Activated CD8-positive, alpha-beta T cell treated with anti-CD3 and anti-CD28 coated beads, Interleukin-2, amount 10 ng/mL, durations not matched to agents 7 days and 5 days (primary cell): ENCODE measurements at regions not wholly inside any gene's neighbourhood (a gene's known extent, or its start where the extent isn't known, plus 50 kb on each side); places are given as distances from the start of the nearest gene placed in this dataset.
"Not testable (repeated sequence)": the region's sequence is repeated elsewhere in the genome, so short reads cannot be mapped to it uniquely, and the experiment has no call there.

ENCODE experiments used
- ATAC-seq: fragments of 150-1000 bp; cut with Tn5 transposase; one replicate; pipeline ENCODE4 v1.10.0; 2021; ENCODE audit warnings: moderate library complexity
- CTCF ChIA-PET: fragments of 350-600 bp; sonication (Branson Sonifier 250); formaldehyde crosslinking; loops from one replicate; lab custom pipeline; 2021; ENCODE audit warnings: antibody characterized with exemption; lab: Charles Lee
- POLR2A ChIA-PET: fragments of 350-600 bp; sonication (Branson Sonifier 250); formaldehyde crosslinking; loops from one replicate; lab custom pipeline; 2021; ENCODE audit warnings: antibody characterized with exemption; lab: Charles Lee
- DNase-seq: peaks from one replicate; pipeline ENCODE4 v3.0.0-alpha.2; 2020
- H3K27ac Mint-ChIP-seq: one replicate; pipeline ENCODE4 v1.8.0; 2021; ENCODE audit warnings: mild to moderate bottlenecking, mixed read lengths
- H3K27me3 Mint-ChIP-seq: one replicate; pipeline ENCODE4 v1.8.0; 2021; ENCODE audit warnings: low read depth, mixed read lengths
- H3K36me3 Mint-ChIP-seq: one replicate; pipeline ENCODE4 v1.8.0; 2021; ENCODE audit warnings: low read depth, mixed read lengths
- H3K4me1 Mint-ChIP-seq: one replicate; pipeline ENCODE4 v1.8.0; 2021; ENCODE audit warnings: low read depth, mixed read lengths
- H3K4me3 Mint-ChIP-seq: one replicate; pipeline ENCODE4 v1.8.0; 2021; ENCODE audit warnings: mild to moderate bottlenecking, mixed read lengths
- H3K9me3 Mint-ChIP-seq: one replicate; pipeline ENCODE4 v1.8.0; 2022; ENCODE audit warnings: mixed read lengths; ENCODE audit not compliant: insufficient read depth

- ATAC-seq (no peak), DNase-seq (no peak)
- Mint-ChIP-seq H3K36me3 (no peaks in the 10 kb centered on the region), H3K9me3 (no peaks in the 10 kb centered on the region), H3K27me3 (no peaks in the 10 kb centered on the region), H3K27ac (no peak overlapping the region), H3K4me1 (no peaks in the 10 kb centered on the region), H3K4me3 (no peak overlapping the region)
- POLR2A ChIA-PET: no interaction called here
- CTCF ChIA-PET: no interaction called here
Measured at GRCh38 chr7:118846977-118847376, 622.5 kb downstream of the ANKRD7 start.

- CTCF ChIA-PET: no interaction called here
- POLR2A ChIA-PET: no interaction called here
- ATAC-seq (no peak), DNase-seq (no peak)
- no peaks in the 10 kb centered on the region for H3K36me3 Mint-ChIP-seq
- no peak overlapping the region for H3K4me3 Mint-ChIP-seq
- peaks cover 6% of the 10 kb centered on the region for H3K9me3 Mint-ChIP-seq
- no peaks in the 10 kb centered on the region for H3K27me3 Mint-ChIP-seq
- H3K27ac Mint-ChIP-seq: no peak overlapping the region
- no peaks in the 10 kb centered on the region for H3K4me1 Mint-ChIP-seq
Measured at GRCh38 chr7:118855290-118855689, 630.8 kb downstream of the ANKRD7 start.

- H3K36me3 Mint-ChIP-seq: no peaks in the 10 kb centered on the region
- ATAC-seq: no peak
- no peak overlapping the region for H3K4me3 Mint-ChIP-seq
- no peaks in the 10 kb centered on the region for H3K27me3 Mint-ChIP-seq
- H3K4me1 Mint-ChIP-seq: no peaks in the 10 kb centered on the region
- ChIA-PET CTCF (no interaction called here), POLR2A (no interaction called here)
- DNase-seq: no peak
- peaks cover 6% of the 10 kb centered on the region for H3K9me3 Mint-ChIP-seq
- H3K27ac Mint-ChIP-seq: no peak overlapping the region
Measured at GRCh38 chr7:118858651-118859149, 634.2 kb downstream of the ANKRD7 start.

GRCh38 chr7:118861581-118861980 lies 637.1 kb downstream of the ANKRD7 start:
- ATAC-seq: no peak

GRCh38 chr7:118862740-118863139 lies 638.2 kb downstream of the ANKRD7 start:
- Mint-ChIP-seq H3K36me3 (no peaks in the 10 kb centered on the region), H3K27ac (no peak overlapping the region), H3K9me3 (peaks cover 2% of the 10 kb centered on the region), H3K4me1 (no peaks in the 10 kb centered on the region), H3K4me3 (no peak overlapping the region), H3K27me3 (no peaks in the 10 kb centered on the region)
- POLR2A ChIA-PET: no interaction called here
- DNase-seq (no peak), ATAC-seq (no peak)
- CTCF ChIA-PET: no interaction called here

More at GRCh38 chr7:118861581-118861980, 637.1 kb downstream of the ANKRD7 start:
- no peak for DNase-seq
- no peak overlapping the region for H3K27ac Mint-ChIP-seq
- H3K9me3 Mint-ChIP-seq: peaks cover 6% of the 10 kb centered on the region
- POLR2A ChIA-PET: no interaction called here
- CTCF ChIA-PET: no interaction called here
- no peaks in the 10 kb centered on the region for H3K36me3 Mint-ChIP-seq
- H3K4me1 Mint-ChIP-seq: no peaks in the 10 kb centered on the region
- no peak overlapping the region for H3K4me3 Mint-ChIP-seq
- H3K27me3 Mint-ChIP-seq: no peaks in the 10 kb centered on the region

- H3K4me3 Mint-ChIP-seq: no peak overlapping the region
- no peaks in the 10 kb centered on the region for H3K4me1 Mint-ChIP-seq
- ChIA-PET POLR2A (no interaction called here), CTCF (no interaction called here)
- ATAC-seq (no peak), DNase-seq (no peak)
- H3K27ac Mint-ChIP-seq: no peak overlapping the region
- H3K9me3 Mint-ChIP-seq: no peaks in the 10 kb centered on the region
- no peaks in the 10 kb centered on the region for H3K27me3 Mint-ChIP-seq
- H3K36me3 Mint-ChIP-seq: no peaks in the 10 kb centered on the region
Measured at GRCh38 chr7:118863966-118864365, 639.5 kb downstream of the ANKRD7 start.

- Mint-ChIP-seq H3K27me3 (no peaks in the 10 kb centered on the region), H3K4me3 (no peak overlapping the region), H3K4me1 (no peaks in the 10 kb centered on the region), H3K27ac (no peak overlapping the region), H3K9me3 (peaks cover 3% of the 10 kb centered on the region), H3K36me3 (no peaks in the 10 kb centered on the region)
- DNase-seq (no peak), ATAC-seq (no peak)
- POLR2A ChIA-PET: no interaction called here
- CTCF ChIA-PET: no interaction called here
Measured at GRCh38 chr7:118867860-118868259, 643.4 kb downstream of the ANKRD7 start.

GRCh38 chr7:118869141-118869540 lies 644.6 kb downstream of the ANKRD7 start:
- POLR2A ChIA-PET: not testable (repeated sequence)

GRCh38 chr7:118870187-118870586 lies 645.7 kb downstream of the ANKRD7 start:
- Mint-ChIP-seq H3K36me3 (no peaks in the 10 kb centered on the region), H3K4me3 (no peak overlapping the region), H3K4me1 (no peaks in the 10 kb centered on the region), H3K9me3 (peaks cover 3% of the 10 kb centered on the region), H3K27ac (no peak overlapping the region), H3K27me3 (no peaks in the 10 kb centered on the region)
- ChIA-PET POLR2A (no interaction called here), CTCF (no interaction called here)
- no peak for DNase-seq
- no peak for ATAC-seq

More at GRCh38 chr7:118869141-118869540, 644.6 kb downstream of the ANKRD7 start:
- H3K36me3 Mint-ChIP-seq, H3K9me3 Mint-ChIP-seq, H3K4me3 Mint-ChIP-seq, CTCF ChIA-PET, H3K4me1 Mint-ChIP-seq, H3K27ac Mint-ChIP-seq, ATAC-seq, H3K27me3 Mint-ChIP-seq, DNase-seq: not testable (repeated sequence)

- no peaks in the 10 kb centered on the region for H3K4me1 Mint-ChIP-seq
- no peaks in the 10 kb centered on the region for H3K27me3 Mint-ChIP-seq
- peaks cover 3% of the 10 kb centered on the region for H3K9me3 Mint-ChIP-seq
- H3K4me3 Mint-ChIP-seq: no peak overlapping the region
- no peak overlapping the region for H3K27ac Mint-ChIP-seq
- DNase-seq (no peak), ATAC-seq (no peak)
- H3K36me3 Mint-ChIP-seq: no peaks in the 10 kb centered on the region
- CTCF ChIA-PET: no interaction called here
- POLR2A ChIA-PET: no interaction called here
Measured at GRCh38 chr7:118872568-118872967, 648.1 kb downstream of the ANKRD7 start.

GRCh38 chr7:118877187-118877586 lies 652.7 kb downstream of the ANKRD7 start:
- Mint-ChIP-seq H3K27me3 (no peaks in the 10 kb centered on the region), H3K4me1 (no peaks in the 10 kb centered on the region), H3K9me3 (no peaks in the 10 kb centered on the region), H3K27ac (no peak overlapping the region), H3K36me3 (no peaks in the 10 kb centered on the region), H3K4me3 (no peak overlapping the region)
- CTCF ChIA-PET: no interaction called here
- POLR2A ChIA-PET: no interaction called here
- ATAC-seq: no peak
- DNase-seq: no peak

- CTCF ChIA-PET: no interaction called here
- DNase-seq (no peak), ATAC-seq (no peak)
- H3K27me3 Mint-ChIP-seq: no peaks in the 10 kb centered on the region
- no peaks in the 10 kb centered on the region for H3K36me3 Mint-ChIP-seq
- no peaks in the 10 kb centered on the region for H3K4me1 Mint-ChIP-seq
- POLR2A ChIA-PET: no interaction called here
- no peak overlapping the region for H3K4me3 Mint-ChIP-seq
- H3K9me3 Mint-ChIP-seq: no peaks in the 10 kb centered on the region
- H3K27ac Mint-ChIP-seq: no peak overlapping the region
Measured at GRCh38 chr7:118878336-118878735, 653.8 kb downstream of the ANKRD7 start.

GRCh38 chr7:118898284-118898683 lies 673.8 kb downstream of the ANKRD7 start:
- CTCF ChIA-PET: no interaction called here
- no peaks in the 10 kb centered on the region for H3K4me1 Mint-ChIP-seq
- no peak overlapping the region for H3K27ac Mint-ChIP-seq
- H3K36me3 Mint-ChIP-seq: no peaks in the 10 kb centered on the region
- POLR2A ChIA-PET: no interaction called here
- peaks cover 5% of the 10 kb centered on the region for H3K9me3 Mint-ChIP-seq
- no peak for DNase-seq
- no peak for ATAC-seq
- no peaks in the 10 kb centered on the region for H3K27me3 Mint-ChIP-seq
- H3K4me3 Mint-ChIP-seq: no peak overlapping the region
